ENCODE measurements at regions not wholly inside any gene's neighbourhood (a gene's known extent, or its start where the extent isn't known, plus 50 kb on each side); places are given as distances from the start of the nearest gene placed in this dataset.

GRCh38 chr5:88540471-88541115, 271.9 kb upstream of the TMEM161B start:
- no peak for TF ChIP-seq CTCF (IDR thresholded peaks at IDR 0.05)

GRCh38 chr5:88539693-88540365, 271.2 kb upstream of the TMEM161B start:
- no peak for TF ChIP-seq CTCF (IDR thresholded peaks at IDR 0.05)
- ATAC-seq (no peak), DNase-seq (no peak)
- Histone ChIP-seq H3K4me3 (no peak overlapping the region), H3K9me3 (no peaks in the 10 kb centered on the region), H3K36me3 (ENCODE audit: low read depth) (no peaks in the 10 kb centered on the region), H3K4me1 (ENCODE audit: low read depth) (no peaks in the 10 kb centered on the region)
- intact Hi-C loops (cut with DNase I, micrococcal nuclease) = no loop called here

More at GRCh38 chr5:88540471-88541115, 271.9 kb upstream of the TMEM161B start:
- ATAC-seq (no peak), DNase-seq (no peak)
- no peak overlapping the region for H3K4me3 ChIP-seq
- H3K4me1 ChIP-seq (ENCODE audit: low read depth) = no peaks in the 10 kb centered on the region
- H3K9me3 ChIP-seq = no peaks in the 10 kb centered on the region
- intact Hi-C loops (cut with DNase I, micrococcal nuclease) = no loop called here
- H3K36me3 ChIP-seq (ENCODE audit: low read depth) = no peaks in the 10 kb centered on the region

- Histone ChIP-seq H3K4me1 (ENCODE audit: low read depth) (no peaks in the 10 kb centered on the region), H3K36me3 (ENCODE audit: low read depth) (no peaks in the 10 kb centered on the region), H3K9me3 (no peaks in the 10 kb centered on the region), H3K4me3 (no peak overlapping the region)
- DNase-seq (no peak), ATAC-seq (no peak)
- no peak for TF ChIP-seq CTCF (IDR thresholded peaks at IDR 0.05)
- intact Hi-C loops (cut with DNase I, micrococcal nuclease) = no loop called here
Measured at GRCh38 chr5:88539026-88539425, 270.4 kb upstream of the TMEM161B start.

DNA sequence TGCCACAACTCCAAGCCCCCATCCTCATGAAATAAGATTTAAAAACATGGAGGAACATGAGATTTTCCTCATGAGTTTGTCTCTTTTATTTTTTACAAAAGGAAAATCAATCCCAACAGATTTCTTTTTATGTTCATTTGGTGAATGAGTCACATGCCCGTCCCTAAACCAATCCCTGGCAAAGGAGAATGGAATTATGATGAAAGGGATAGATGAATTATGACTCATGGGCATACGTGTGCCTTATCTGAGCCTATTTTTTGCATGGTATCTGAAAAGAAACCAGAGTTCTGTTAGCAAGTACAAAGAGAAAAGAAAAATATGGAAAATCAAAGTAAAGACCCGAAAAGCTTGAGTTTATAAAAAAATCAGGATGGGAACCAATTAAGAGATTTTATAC, 267.5 kb upstream of the TMEM161B start:
- Histone ChIP-seq H3K36me3 (ENCODE audit: low read depth) (no peaks in the 10 kb centered on the region), H3K4me3 (no peak overlapping the region), H3K4me1 (ENCODE audit: low read depth) (no peaks in the 10 kb centered on the region), H3K9me3 (no peaks in the 10 kb centered on the region)
- ATAC-seq (no peak), DNase-seq (no peak)
- intact Hi-C loops (cut with DNase I, micrococcal nuclease) = no loop called here
- no peak for TF ChIP-seq CTCF (IDR thresholded peaks at IDR 0.05)

DNA sequence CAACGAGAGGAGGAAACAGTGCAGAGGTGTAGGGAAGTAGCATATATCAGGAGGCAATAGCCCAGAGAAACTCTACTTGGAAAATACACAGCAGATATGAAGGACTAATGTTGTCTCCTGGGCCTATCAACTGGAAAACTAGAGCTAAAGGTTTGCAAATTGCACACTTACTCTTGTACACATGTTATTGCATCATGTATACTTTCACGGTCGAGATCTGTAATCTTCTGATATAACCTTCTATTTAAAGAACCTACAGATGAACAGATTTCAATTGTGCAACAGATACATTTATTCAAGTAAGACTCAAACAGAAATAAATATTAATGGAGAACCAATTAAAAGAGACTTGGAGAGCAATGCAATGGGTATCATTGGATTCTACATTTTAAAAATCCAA, 256.3 kb upstream of the TMEM161B start:
- TF ChIP-seq CTCF (IDR thresholded peaks at IDR 0.05) = no peak
- no peak for ATAC-seq
- Histone ChIP-seq H3K9me3 (no peaks in the 10 kb centered on the region), H3K4me1 (ENCODE audit: low read depth) (no peaks in the 10 kb centered on the region), H3K36me3 (ENCODE audit: low read depth) (no peaks in the 10 kb centered on the region), H3K4me3 (no peak overlapping the region)
- DNase-seq = no peak
- intact Hi-C loops (cut with DNase I, micrococcal nuclease) = no loop called here
